Trophoblast cell (in vitro differentiated cells and primary cell): ENCODE measurements at regions not wholly inside any gene's neighbourhood (a gene's known extent, or its start where the extent isn't known, plus 50 kb on each side); places are given as distances from the start of the nearest gene placed in this dataset.

Source experiments
- DNase-seq, 2 donors: peaks; one replicate each; pipeline ENCODE4 v3.0.0-alpha.2; 2016
- H2AFZ ChIP-seq: 2 replicates; pipeline ENCODE4 v1.6.1; 2013; ENCODE audit warnings: low read length, moderate library complexity, mild to moderate bottlenecking; ENCODE audit not compliant: insufficient read depth, poor library complexity
- H2AK5ac ChIP-seq: 2 replicates; pipeline ENCODE4 v1.6.1; 2013; ENCODE audit warnings: mild to moderate bottlenecking, low read length
- H2BK120ac ChIP-seq: 2 replicates; pipeline ENCODE4 v1.6.1; 2013; ENCODE audit warnings: low read length, mild to moderate bottlenecking, moderate library complexity; ENCODE audit not compliant: insufficient read depth, poor library complexity
- H2BK12ac ChIP-seq: 2 replicates; pipeline ENCODE4 v1.6.1; 2013; ENCODE audit warnings: mild to moderate bottlenecking, low read length, moderate library complexity
- H2BK5ac ChIP-seq: 2 replicates; pipeline ENCODE4 v1.6.1; 2013; ENCODE audit warnings: low read length, low read depth, moderate library complexity, mild to moderate bottlenecking; ENCODE audit not compliant: poor library complexity
- H3K14ac ChIP-seq: 2 replicates; pipeline ENCODE4 v1.6.1; 2013; ENCODE audit warnings: mild to moderate bottlenecking, low read length
- H3K18ac ChIP-seq: 2 replicates; pipeline ENCODE4 v1.6.1; 2013; ENCODE audit warnings: mild to moderate bottlenecking, low read length
- H3K23ac ChIP-seq: 2 replicates; pipeline ENCODE4 v1.6.1; 2013; ENCODE audit warnings: low read length
- H3K27ac ChIP-seq: 2 replicates; pipeline ENCODE4 v1.5.1; 2013; ENCODE audit warnings: low read depth, mild to moderate bottlenecking, inconsistent platforms, low read length, moderate library complexity
- H3K27me3 ChIP-seq: 2 replicates; pipeline ENCODE4 v1.6.1; 2013; ENCODE audit warnings: inconsistent platforms, mild to moderate bottlenecking, low read length, moderate library complexity; ENCODE audit not compliant: insufficient read depth
- H3K36me3 ChIP-seq, 2 experiments: 1 replicate in 1 of 2; 2 replicates in 1 of 2; pipeline ENCODE4 v1.6.1; 2013; ENCODE audit warnings: low read length in 2 of 2, mild to moderate bottlenecking in 2 of 2, moderate library complexity in 1 of 2; ENCODE audit not compliant: insufficient read depth in 2 of 2, control insufficient read depth in 1 of 2
- H3K4ac ChIP-seq: 2 replicates; pipeline ENCODE4 v1.6.1; 2013; ENCODE audit warnings: low read depth, mild to moderate bottlenecking, low read length, moderate library complexity
- H3K4me1 ChIP-seq, 2 experiments: 1 replicate in 1 of 2; 2 replicates in 1 of 2; pipeline ENCODE4 v1.6.1; 2013; ENCODE audit warnings: low read length in 2 of 2, mild to moderate bottlenecking in 2 of 2, moderate library complexity in 1 of 2; ENCODE audit not compliant: insufficient read depth in 2 of 2, control insufficient read depth in 1 of 2
- H3K4me2 ChIP-seq: 2 replicates; pipeline ENCODE4 v1.6.1; 2013; ENCODE audit warnings: inconsistent platforms, mild to moderate bottlenecking, low read length, moderate library complexity
- H3K4me3 ChIP-seq: 2 replicates; pipeline ENCODE4 v1.5.1; 2013; ENCODE audit warnings: mild to moderate bottlenecking, low read depth, low read length, inconsistent platforms
- H3K79me1 ChIP-seq: one replicate; pipeline ENCODE4 v1.6.1; 2013; ENCODE audit warnings: low read length
- H3K79me2 ChIP-seq: 2 replicates; pipeline ENCODE4 v1.6.1; 2013; ENCODE audit warnings: low read length, mild to moderate bottlenecking; ENCODE audit not compliant: control insufficient read depth, insufficient read depth, poor library complexity
- H3K9ac ChIP-seq: 2 replicates; pipeline ENCODE4 v1.6.1; 2013; ENCODE audit warnings: mild to moderate bottlenecking, low read length
- H3K9me3 ChIP-seq: 2 replicates; pipeline ENCODE4 v1.6.1; 2013; ENCODE audit warnings: low read depth, mild to moderate bottlenecking, control low read depth, inconsistent platforms, low read length; ENCODE audit not compliant: insufficient read depth
- H4K12ac ChIP-seq: 2 replicates; pipeline ENCODE4 v1.6.1; 2013; ENCODE audit warnings: low read depth, mild to moderate bottlenecking, low read length, moderate library complexity
- H4K8ac ChIP-seq: 2 replicates; pipeline ENCODE4 v1.6.1; 2013; ENCODE audit warnings: low read depth, mild to moderate bottlenecking, low read length, moderate library complexity
- H4K91ac ChIP-seq: one replicate; pipeline ENCODE4 v1.6.1; 2013; ENCODE audit warnings: low read depth, mild to moderate bottlenecking, low read length, moderate library complexity
- WGBS: extraction: QIAGEN DNeasy Blood & Tissue Kit; methylation state at CpG from one replicate; pipeline ENCODE4 v1.1.7; 2013; ENCODE audit warnings: missing lambda C conversion rate; ENCODE audit not compliant: insufficient read length, insufficient coverage; ENCODE audit errors: extremely low coverage; 5-methylcytosine and 5-hydroxymethylcytosine counted together

DNA sequence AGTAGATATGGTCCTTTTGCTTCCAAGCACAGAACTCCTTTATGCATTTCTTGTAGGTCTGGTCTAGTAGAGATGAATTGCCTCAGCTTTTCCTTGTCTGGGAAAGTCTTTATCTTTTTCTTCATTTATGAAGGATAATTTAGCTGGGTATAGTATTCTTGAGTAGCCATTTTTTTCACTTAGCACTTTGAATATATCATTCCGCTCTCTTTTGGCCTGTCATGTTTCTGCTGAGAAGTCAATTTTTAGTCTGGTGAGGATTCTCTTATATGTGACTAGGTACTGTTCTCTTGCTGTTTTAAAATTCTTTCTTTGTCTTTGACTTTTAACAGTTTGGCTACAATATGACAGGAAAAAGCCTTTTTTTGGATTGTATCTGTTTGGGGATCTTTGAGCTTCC, 68.6 kb upstream of the IMMP2L start:
- Histone ChIP-seq H3K14ac (no peak overlapping the region), H4K91ac (no peak overlapping the region), H3K4me2 (no peak overlapping the region), H3K4me1 (no peaks in the 10 kb centered on the region), H3K23ac (no peak overlapping the region), H3K4me3 (no peak overlapping the region), H2AK5ac (no peak overlapping the region), H4K12ac (no peak overlapping the region), H2BK5ac (no peak overlapping the region), H3K27me3 (no peaks in the 10 kb centered on the region), H3K79me1 (no peaks in the 10 kb centered on the region), H3K4ac (no peak overlapping the region), H3K18ac (no peak overlapping the region), H3K9me3 (peaks cover 11% of the 10 kb centered on the region), H3K79me2 (no peaks in the 10 kb centered on the region), H3K9ac (no peak overlapping the region), H3K27ac (no peak overlapping the region), H2AFZ (no peak overlapping the region), H2BK120ac (no peak overlapping the region), H4K8ac (no peak overlapping the region), H2BK12ac (no peak overlapping the region), H3K36me3 (no peaks in the 10 kb centered on the region)
- WGBS = no CpG with 5 or more reads among the region's 1 CpG
- no peak for DNase-seq

DNA sequence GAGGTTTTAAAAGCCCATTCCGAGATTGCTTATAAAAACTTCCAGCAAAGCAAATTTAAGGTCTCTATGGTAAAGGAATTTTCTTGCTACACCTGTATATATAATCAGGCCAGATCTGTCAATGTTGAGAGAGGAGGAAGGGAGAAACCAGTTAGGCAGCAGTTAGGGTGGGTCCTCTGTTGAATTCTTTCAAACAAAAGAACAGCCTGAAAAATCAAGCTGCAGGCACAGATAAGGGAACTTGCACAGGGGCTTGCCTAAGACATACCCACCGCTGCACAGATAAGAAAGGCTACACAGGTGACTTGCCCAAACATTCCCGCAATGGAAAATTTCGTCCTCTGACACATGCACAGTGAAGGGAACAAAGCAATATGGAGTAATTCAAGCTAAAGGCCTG, 59.8 kb upstream of the IMMP2L start:
- no peak overlapping the region for H2BK120ac ChIP-seq
- H4K91ac ChIP-seq = no peak overlapping the region
- H3K23ac ChIP-seq = no peak overlapping the region
- H3K79me2 ChIP-seq = no peaks in the 10 kb centered on the region
- H2BK5ac ChIP-seq = no peak overlapping the region
- H3K18ac ChIP-seq = no peak overlapping the region
- H4K8ac ChIP-seq = no peak overlapping the region
- H3K9ac ChIP-seq = no peak overlapping the region
- no peak overlapping the region for H2AFZ ChIP-seq
- peak; percentile 7 to 63 for DNase-seq
- H3K4me3 ChIP-seq = no peak overlapping the region
- H3K4ac ChIP-seq = no peak overlapping the region
- H3K27me3 ChIP-seq = no peaks in the 10 kb centered on the region
- H3K27ac ChIP-seq = no peak overlapping the region
- no peak overlapping the region for H3K4me2 ChIP-seq
- no CpG with 5 or more reads among the region's 4 CpGs for WGBS
- peaks cover 2% of the 10 kb centered on the region for H3K9me3 ChIP-seq
- H3K79me1 ChIP-seq = no peaks in the 10 kb centered on the region
- no peaks in the 10 kb centered on the region for H3K36me3 ChIP-seq
- H3K14ac ChIP-seq = no peak overlapping the region
- no peak overlapping the region for H2AK5ac ChIP-seq
- H2BK12ac ChIP-seq = no peak overlapping the region
- no peak overlapping the region for H4K12ac ChIP-seq
- H3K4me1 ChIP-seq = no peaks in the 10 kb centered on the region
